ENCODE measurements at regions not wholly inside any gene's neighbourhood (a gene's known extent, or its start where the extent isn't known, plus 50 kb on each side); places are given as distances from the start of the nearest gene placed in this dataset.

GRCh38 chr9:22274477-22274876 lies 172.1 kb upstream of the DMRTA1 start:
- intact Hi-C loops (cut with micrococcal nuclease), result no loop called here
- Mint-ChIP-seq H3K36me3 (ENCODE audit: low read depth) (no peaks in the 10 kb centered on the region), H3K4me3 (no peak overlapping the region), H3K4me1 (no peaks in the 10 kb centered on the region), H3K27me3 (no peaks in the 10 kb centered on the region), H3K9me3 (no peaks in the 10 kb centered on the region), H3K27ac (no peak overlapping the region)
- no peak for DNase-seq

- H3K36me3 Mint-ChIP-seq (ENCODE audit: low read depth), result no peaks in the 10 kb centered on the region
- peaks cover 2% of the 10 kb centered on the region for H3K27me3 Mint-ChIP-seq
These were observed 168.2 kb upstream of the DMRTA1 start for GRCh38 chr9:22278426-22278825.

GRCh38 chr9:22279636-22280035 lies 167.0 kb upstream of the DMRTA1 start:
- no peak overlapping the region for H3K27ac Mint-ChIP-seq
- H3K4me3 Mint-ChIP-seq, result no peak overlapping the region
- DNase-seq, result no peak
- peaks cover 2% of the 10 kb centered on the region for H3K27me3 Mint-ChIP-seq
- no peaks in the 10 kb centered on the region for H3K4me1 Mint-ChIP-seq
- H3K36me3 Mint-ChIP-seq (ENCODE audit: low read depth), result no peaks in the 10 kb centered on the region
- intact Hi-C loops (cut with micrococcal nuclease), result no loop called here
- H3K9me3 Mint-ChIP-seq, result no peaks in the 10 kb centered on the region

More at GRCh38 chr9:22278426-22278825, 168.2 kb upstream of the DMRTA1 start:
- Mint-ChIP-seq H3K4me1 (no peaks in the 10 kb centered on the region), H3K4me3 (no peak overlapping the region), H3K9me3 (no peaks in the 10 kb centered on the region), H3K27ac (no peak overlapping the region)
- DNase-seq, result no peak
- intact Hi-C loops (cut with micrococcal nuclease), result no loop called here

GRCh38 chr9:22285066-22285465 lies 161.6 kb upstream of the DMRTA1 start:
- Mint-ChIP-seq H3K27ac (no peak overlapping the region), H3K9me3 (no peaks in the 10 kb centered on the region), H3K4me3 (no peak overlapping the region), H3K36me3 (ENCODE audit: low read depth) (no peaks in the 10 kb centered on the region), H3K4me1 (no peaks in the 10 kb centered on the region), H3K27me3 (peaks cover 2% of the 10 kb centered on the region)
- intact Hi-C loops (cut with micrococcal nuclease), result no loop called here
- DNase-seq, result no peak

- Mint-ChIP-seq H3K27me3 (no peaks in the 10 kb centered on the region), H3K36me3 (ENCODE audit: low read depth) (no peaks in the 10 kb centered on the region), H3K4me3 (no peak overlapping the region), H3K9me3 (no peaks in the 10 kb centered on the region), H3K27ac (no peak overlapping the region), H3K4me1 (no peaks in the 10 kb centered on the region)
- no peak for DNase-seq
- intact Hi-C loops (cut with micrococcal nuclease), result no loop called here
These were observed 160.0 kb upstream of the DMRTA1 start for GRCh38 chr9:22286661-22287060.

GRCh38 chr9:22288661-22289060 lies 158.0 kb upstream of the DMRTA1 start:
- Mint-ChIP-seq H3K27me3 (no peaks in the 10 kb centered on the region), H3K36me3 (ENCODE audit: low read depth) (no peaks in the 10 kb centered on the region), H3K9me3 (no peaks in the 10 kb centered on the region), H3K4me1 (no peaks in the 10 kb centered on the region), H3K4me3 (no peak overlapping the region), H3K27ac (no peak overlapping the region)
- no peak for DNase-seq
- intact Hi-C loops (cut with micrococcal nuclease), result no loop called here

GRCh38 chr9:22307013-22307711 lies 139.5 kb upstream of the DMRTA1 start:
- no peak for DNase-seq
- Mint-ChIP-seq H3K27ac (no peak overlapping the region), H3K4me3 (no peak overlapping the region), H3K36me3 (ENCODE audit: low read depth) (no peaks in the 10 kb centered on the region), H3K27me3 (peaks cover 2% of the 10 kb centered on the region), H3K9me3 (no peaks in the 10 kb centered on the region), H3K4me1 (no peaks in the 10 kb centered on the region)
- intact Hi-C loops (cut with micrococcal nuclease), result loop anchor here (2.0 kb wide), 1 partner anchor 146 kb away; no protein-coding TSS in a partner anchor

GRCh38 chr9:22308177-22308576 lies 138.4 kb upstream of the DMRTA1 start:
- H3K4me1 Mint-ChIP-seq, result no peaks in the 10 kb centered on the region
- intact Hi-C loops (cut with micrococcal nuclease), result no loop called here
- H3K36me3 Mint-ChIP-seq (ENCODE audit: low read depth), result no peaks in the 10 kb centered on the region
- no peaks in the 10 kb centered on the region for H3K9me3 Mint-ChIP-seq
- DNase-seq, result no peak
- peaks cover 2% of the 10 kb centered on the region for H3K27me3 Mint-ChIP-seq
- H3K4me3 Mint-ChIP-seq, result no peak overlapping the region
- no peak overlapping the region for H3K27ac Mint-ChIP-seq

- H3K36me3 Mint-ChIP-seq (ENCODE audit: low read depth), result no peaks in the 10 kb centered on the region
- no peak for DNase-seq
- intact Hi-C loops (cut with micrococcal nuclease), result no loop called here
- H3K4me1 Mint-ChIP-seq, result no peaks in the 10 kb centered on the region
- no peaks in the 10 kb centered on the region for H3K27me3 Mint-ChIP-seq
- peaks cover 5% of the 10 kb centered on the region for H3K9me3 Mint-ChIP-seq
- H3K4me3 Mint-ChIP-seq, result no peak overlapping the region
- H3K27ac Mint-ChIP-seq, result no peak overlapping the region
These were observed 130.0 kb upstream of the DMRTA1 start for GRCh38 chr9:22316645-22317044.

- DNase-seq, result no peak
- Mint-ChIP-seq H3K4me1 (no peaks in the 10 kb centered on the region), H3K36me3 (ENCODE audit: low read depth) (no peaks in the 10 kb centered on the region), H3K4me3 (no peak overlapping the region), H3K9me3 (peaks cover 5% of the 10 kb centered on the region), H3K27ac (no peak overlapping the region), H3K27me3 (no peaks in the 10 kb centered on the region)
- intact Hi-C loops (cut with micrococcal nuclease), result no loop called here
These were observed 115.1 kb upstream of the DMRTA1 start for GRCh38 chr9:22331533-22331932.

- no peaks in the 10 kb centered on the region for H3K27me3 Mint-ChIP-seq
- intact Hi-C loops (cut with micrococcal nuclease), result no loop called here
- no peak overlapping the region for H3K4me3 Mint-ChIP-seq
- no peak for DNase-seq
- H3K9me3 Mint-ChIP-seq, result peaks cover 5% of the 10 kb centered on the region
- H3K4me1 Mint-ChIP-seq, result no peaks in the 10 kb centered on the region
- H3K27ac Mint-ChIP-seq, result no peak overlapping the region
- no peaks in the 10 kb centered on the region for H3K36me3 Mint-ChIP-seq (ENCODE audit: low read depth)
These were observed 114.4 kb upstream of the DMRTA1 start for GRCh38 chr9:22332202-22332601.

GRCh38 chr9:22337261-22337660 lies 109.4 kb upstream of the DMRTA1 start:
- DNase-seq, result no peak
- intact Hi-C loops (cut with micrococcal nuclease), result no loop called here
- H3K4me3 Mint-ChIP-seq, result no peak overlapping the region
- H3K9me3 Mint-ChIP-seq, result no peaks in the 10 kb centered on the region
- H3K36me3 Mint-ChIP-seq (ENCODE audit: low read depth), result no peaks in the 10 kb centered on the region
- no peaks in the 10 kb centered on the region for H3K27me3 Mint-ChIP-seq
- H3K27ac Mint-ChIP-seq, result no peak overlapping the region
- H3K4me1 Mint-ChIP-seq, result no peaks in the 10 kb centered on the region

- intact Hi-C loops (cut with micrococcal nuclease), result no loop called here
- Mint-ChIP-seq H3K27ac (no peak overlapping the region), H3K27me3 (no peaks in the 10 kb centered on the region), H3K4me1 (no peaks in the 10 kb centered on the region), H3K4me3 (no peak overlapping the region), H3K36me3 (ENCODE audit: low read depth) (no peaks in the 10 kb centered on the region), H3K9me3 (no peaks in the 10 kb centered on the region)
- DNase-seq, result no peak
These were observed 104.0 kb upstream of the DMRTA1 start for GRCh38 chr9:22342491-22343217.

GRCh38 chr9:22343218-22343611 lies 103.4 kb upstream of the DMRTA1 start:
- H3K27ac Mint-ChIP-seq, result no peak overlapping the region
- H3K4me1 Mint-ChIP-seq, result no peaks in the 10 kb centered on the region
- no peak for DNase-seq
- no peaks in the 10 kb centered on the region for H3K27me3 Mint-ChIP-seq
- no peak overlapping the region for H3K4me3 Mint-ChIP-seq
- intact Hi-C loops (cut with micrococcal nuclease), result no loop called here
- no peaks in the 10 kb centered on the region for H3K36me3 Mint-ChIP-seq (ENCODE audit: low read depth)
- no peaks in the 10 kb centered on the region for H3K9me3 Mint-ChIP-seq
